ENCODE measurements at regions not wholly inside any gene's neighbourhood (a gene's known extent, or its start where the extent isn't known, plus 50 kb on each side); places are given as distances from the start of the nearest gene placed in this dataset.

- H3K9me3 ChIP-seq (ENCODE audit: low read depth, low read length), result no peaks in the 10 kb centered on the region
- DNase-seq (ENCODE audit: insufficient read length, low spot score, missing footprints), result no peak
- no peaks in the 10 kb centered on the region for H3K4me1 ChIP-seq (ENCODE audit: insufficient read depth, low read length)
- H3K27ac ChIP-seq (ENCODE audit: low read depth, low read length), result no peak overlapping the region
- H4K20me1 ChIP-seq (ENCODE audit: insufficient read depth, low read length), result no peaks in the 10 kb centered on the region
- no peaks in the 10 kb centered on the region for H3K79me2 ChIP-seq (ENCODE audit: insufficient read depth, low read length)
- H3K4me2 ChIP-seq (ENCODE audit: insufficient read depth, low read length), result no peak overlapping the region
- H3K27me3 ChIP-seq (ENCODE audit: insufficient read depth, low read length), result no peaks in the 10 kb centered on the region
- H3K36me3 ChIP-seq (ENCODE audit: insufficient read depth, low read length), result no peaks in the 10 kb centered on the region
- no peak overlapping the region for H3K4me3 ChIP-seq (ENCODE audit: insufficient read depth, low read length)
- H2AFZ ChIP-seq (ENCODE audit: low read length), result no peak overlapping the region
- no peak for TF ChIP-seq CTCF (IDR thresholded peaks at IDR 0.05; ENCODE audit: extremely low read depth, low read depth, low read length)
These were observed 131.9 kb upstream of the ATP1B1 start for GRCh38 chr1:168974611-168975010.

- no peaks in the 10 kb centered on the region for H3K4me1 ChIP-seq (ENCODE audit: insufficient read depth, low read length)
- no peaks in the 10 kb centered on the region for H3K79me2 ChIP-seq (ENCODE audit: insufficient read depth, low read length)
- no peaks in the 10 kb centered on the region for H4K20me1 ChIP-seq (ENCODE audit: insufficient read depth, low read length)
- DNase-seq (ENCODE audit: insufficient read length, low spot score, missing footprints), result no peak
- H3K4me2 ChIP-seq (ENCODE audit: insufficient read depth, low read length), result no peak overlapping the region
- H3K36me3 ChIP-seq (ENCODE audit: insufficient read depth, low read length), result no peaks in the 10 kb centered on the region
- TF ChIP-seq CTCF (IDR thresholded peaks at IDR 0.05; ENCODE audit: extremely low read depth, low read depth, low read length), result no peak
- H2AFZ ChIP-seq (ENCODE audit: low read length), result no peak overlapping the region
- H3K4me3 ChIP-seq (ENCODE audit: insufficient read depth, low read length), result no peak overlapping the region
- H3K27me3 ChIP-seq (ENCODE audit: insufficient read depth, low read length), result no peaks in the 10 kb centered on the region
- no peak overlapping the region for H3K27ac ChIP-seq (ENCODE audit: low read depth, low read length)
- H3K9me3 ChIP-seq (ENCODE audit: low read depth, low read length), result no peaks in the 10 kb centered on the region
These were observed 130.2 kb upstream of the ATP1B1 start for GRCh38 chr1:168976267-168976666.

- no peaks in the 10 kb centered on the region for H3K79me2 ChIP-seq (ENCODE audit: insufficient read depth, low read length)
- no peak overlapping the region for H3K27ac ChIP-seq (ENCODE audit: low read depth, low read length)
- no peaks in the 10 kb centered on the region for H3K36me3 ChIP-seq (ENCODE audit: insufficient read depth, low read length)
- no peak for TF ChIP-seq CTCF (IDR thresholded peaks at IDR 0.05; ENCODE audit: extremely low read depth, low read depth, low read length)
- no peaks in the 10 kb centered on the region for H4K20me1 ChIP-seq (ENCODE audit: insufficient read depth, low read length)
- no peak overlapping the region for H3K4me2 ChIP-seq (ENCODE audit: insufficient read depth, low read length)
- no peak overlapping the region for H3K4me3 ChIP-seq (ENCODE audit: insufficient read depth, low read length)
- DNase-seq (ENCODE audit: insufficient read length, low spot score, missing footprints), result no peak
- no peak overlapping the region for H2AFZ ChIP-seq (ENCODE audit: low read length)
- no peaks in the 10 kb centered on the region for H3K9me3 ChIP-seq (ENCODE audit: low read depth, low read length)
- H3K27me3 ChIP-seq (ENCODE audit: insufficient read depth, low read length), result no peaks in the 10 kb centered on the region
- no peaks in the 10 kb centered on the region for H3K4me1 ChIP-seq (ENCODE audit: insufficient read depth, low read length)
These were observed 128.9 kb upstream of the ATP1B1 start for GRCh38 chr1:168977618-168978017.

GRCh38 chr1:168979276-168979675, 127.2 kb upstream of the ATP1B1 start:
- Histone ChIP-seq H3K4me3 (ENCODE audit: insufficient read depth, low read length) (no peak overlapping the region), H3K4me1 (ENCODE audit: insufficient read depth, low read length) (no peaks in the 10 kb centered on the region), H3K27ac (ENCODE audit: low read depth, low read length) (no peak overlapping the region), H3K36me3 (ENCODE audit: insufficient read depth, low read length) (no peaks in the 10 kb centered on the region), H3K27me3 (ENCODE audit: insufficient read depth, low read length) (no peaks in the 10 kb centered on the region), H2AFZ (ENCODE audit: low read length) (no peak overlapping the region), H4K20me1 (ENCODE audit: insufficient read depth, low read length) (no peaks in the 10 kb centered on the region), H3K9me3 (ENCODE audit: low read depth, low read length) (no peaks in the 10 kb centered on the region), H3K79me2 (ENCODE audit: insufficient read depth, low read length) (no peaks in the 10 kb centered on the region), H3K4me2 (ENCODE audit: insufficient read depth, low read length) (no peak overlapping the region)
- DNase-seq (ENCODE audit: insufficient read length, low spot score, missing footprints), result no peak
- TF ChIP-seq CTCF (IDR thresholded peaks at IDR 0.05; ENCODE audit: extremely low read depth, low read depth, low read length), result no peak

All from osteoblast (primary cell).